GM12874 (cell line): ENCODE measurements at regions not wholly inside any gene's neighbourhood (a gene's known extent, or its start where the extent isn't known, plus 50 kb on each side); places are given as distances from the start of the nearest gene placed in this dataset.

Experiments
- TF ChIP-seq, protein P1 (sequence below): IDR thresholded peaks from 2 replicates; pipeline ENCODE4 v1.5.1; 2011; ENCODE audit warnings: low read depth, mild to moderate bottlenecking, control low read depth, low read length, moderate library complexity; ENCODE audit not compliant: insufficient read depth

DNA sequence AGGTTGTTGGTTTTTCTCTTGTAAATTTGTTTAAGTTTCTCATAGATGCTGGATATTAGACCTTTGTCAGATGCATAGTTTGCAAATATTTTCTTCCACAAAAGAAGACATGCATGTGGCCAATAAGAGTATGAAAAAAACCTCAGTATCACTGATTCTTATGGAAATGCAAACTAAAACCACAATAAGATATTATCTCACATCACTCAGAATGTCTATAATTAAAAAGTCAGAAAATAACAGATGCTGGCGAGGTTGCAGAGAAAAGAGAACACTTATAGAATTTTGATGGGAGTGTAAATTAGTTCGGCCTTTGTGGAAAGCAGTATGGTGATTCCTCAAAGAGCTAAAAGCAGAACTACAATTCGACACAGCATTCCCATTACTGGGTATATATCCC lies 1355.6 kb downstream of the FAM133A start:
- TF ChIP-seq, protein P1, sequence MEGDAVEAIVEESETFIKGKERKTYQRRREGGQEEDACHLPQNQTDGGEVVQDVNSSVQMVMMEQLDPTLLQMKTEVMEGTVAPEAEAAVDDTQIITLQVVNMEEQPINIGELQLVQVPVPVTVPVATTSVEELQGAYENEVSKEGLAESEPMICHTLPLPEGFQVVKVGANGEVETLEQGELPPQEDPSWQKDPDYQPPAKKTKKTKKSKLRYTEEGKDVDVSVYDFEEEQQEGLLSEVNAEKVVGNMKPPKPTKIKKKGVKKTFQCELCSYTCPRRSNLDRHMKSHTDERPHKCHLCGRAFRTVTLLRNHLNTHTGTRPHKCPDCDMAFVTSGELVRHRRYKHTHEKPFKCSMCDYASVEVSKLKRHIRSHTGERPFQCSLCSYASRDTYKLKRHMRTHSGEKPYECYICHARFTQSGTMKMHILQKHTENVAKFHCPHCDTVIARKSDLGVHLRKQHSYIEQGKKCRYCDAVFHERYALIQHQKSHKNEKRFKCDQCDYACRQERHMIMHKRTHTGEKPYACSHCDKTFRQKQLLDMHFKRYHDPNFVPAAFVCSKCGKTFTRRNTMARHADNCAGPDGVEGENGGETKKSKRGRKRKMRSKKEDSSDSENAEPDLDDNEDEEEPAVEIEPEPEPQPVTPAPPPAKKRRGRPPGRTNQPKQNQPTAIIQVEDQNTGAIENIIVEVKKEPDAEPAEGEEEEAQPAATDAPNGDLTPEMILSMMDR, result no peak

DNA sequence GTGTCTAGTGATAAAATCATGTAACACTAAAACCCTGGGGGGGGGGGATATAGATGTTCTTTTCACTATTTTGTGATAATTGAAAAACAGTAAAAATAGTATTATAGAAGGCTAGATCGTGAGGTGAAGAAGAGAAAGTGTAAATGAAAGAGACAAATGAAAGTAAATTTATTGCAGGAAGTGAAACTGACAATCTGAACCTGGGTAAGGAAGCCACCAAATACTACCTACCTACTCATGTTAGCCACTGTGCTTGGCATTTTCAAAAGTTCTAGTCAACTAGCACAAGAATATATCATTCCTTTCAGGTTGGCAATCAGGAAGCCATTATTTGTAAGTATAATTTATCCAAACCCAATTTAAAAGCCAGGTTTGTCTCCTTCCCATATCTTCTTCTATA lies 1366.1 kb downstream of the FAM133A start:
- TF ChIP-seq, protein P1, result no peak

DNA sequence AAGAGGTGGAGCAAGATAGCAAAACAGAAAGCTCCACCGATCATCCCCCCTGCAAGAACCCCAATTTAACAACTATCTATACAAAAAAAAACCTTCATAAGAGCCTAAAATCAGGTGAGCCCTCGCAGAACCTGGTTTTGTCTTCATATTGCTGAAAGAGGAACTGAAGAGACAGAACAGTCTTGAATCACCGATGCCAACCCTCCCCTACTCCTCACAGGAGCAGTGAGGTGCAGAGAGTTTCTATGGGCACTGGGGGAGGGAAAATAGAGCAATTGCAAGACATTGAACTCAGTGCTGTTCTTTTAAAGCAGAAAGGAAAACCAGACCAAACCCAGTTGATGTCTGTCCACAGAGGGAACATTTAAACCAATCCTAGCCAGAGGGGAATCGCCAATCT lies 1370.3 kb downstream of the FAM133A start:
- TF ChIP-seq, protein P1, result no peak

DNA sequence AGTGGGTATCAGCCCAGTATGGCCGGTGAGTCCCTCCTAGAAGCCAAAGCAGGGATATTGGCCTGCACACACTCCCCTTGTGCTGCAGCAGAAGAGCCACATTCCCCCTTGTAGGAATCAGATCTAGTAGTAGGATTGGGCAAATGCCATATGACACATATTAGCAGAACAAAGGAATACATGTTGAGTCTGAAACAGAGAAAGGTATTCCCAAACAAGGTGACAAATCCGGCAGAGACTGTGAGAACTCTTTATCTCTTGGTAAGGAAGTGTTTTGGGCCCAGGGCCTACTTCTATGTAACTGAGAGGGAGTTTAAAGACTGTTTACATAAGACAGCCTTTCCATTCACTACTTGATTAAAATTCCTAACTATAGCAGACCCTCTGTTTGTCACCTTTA lies 1382.0 kb downstream of the FAM133A start:
- TF ChIP-seq, protein P1, result no peak

DNA sequence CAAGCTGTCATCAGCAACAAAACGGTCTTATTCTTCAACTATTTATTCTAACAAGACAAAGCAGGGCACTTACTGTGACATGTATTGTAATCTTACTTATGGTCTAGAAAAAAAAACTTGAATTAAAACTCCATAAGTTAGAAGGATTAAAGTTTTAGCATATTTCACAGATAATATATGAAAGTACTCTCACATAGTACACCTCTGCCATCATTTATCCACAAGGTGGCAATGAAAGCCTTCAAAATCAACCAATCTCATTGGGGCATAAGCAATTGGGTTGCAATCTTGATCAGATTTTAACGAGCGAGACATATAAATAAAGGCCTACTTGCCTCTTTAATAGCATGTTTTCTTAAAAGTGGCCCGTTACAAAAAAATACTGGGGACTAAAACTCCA lies 1382.9 kb downstream of the FAM133A start:
- TF ChIP-seq, protein P1, result no peak

DNA sequence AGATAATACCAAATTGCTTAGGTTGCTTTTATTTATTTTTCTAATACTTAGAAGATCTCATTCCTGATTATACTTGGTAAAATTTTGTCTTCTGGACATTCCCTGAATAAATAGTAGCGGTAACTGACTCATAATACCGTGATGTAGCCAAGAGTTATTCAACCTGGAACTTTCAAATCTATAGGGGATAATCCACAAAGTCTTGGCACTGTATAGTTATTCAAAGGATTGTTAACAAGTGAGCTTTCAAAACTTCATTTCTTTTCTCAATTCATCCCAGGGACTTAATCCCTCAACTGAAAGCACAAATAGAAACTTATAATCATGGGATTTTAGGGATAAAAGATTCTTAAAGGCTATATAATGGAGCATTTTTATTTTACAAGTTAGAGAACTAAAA lies 1383.3 kb downstream of the FAM133A start:
- TF ChIP-seq, protein P1, result no peak

DNA sequence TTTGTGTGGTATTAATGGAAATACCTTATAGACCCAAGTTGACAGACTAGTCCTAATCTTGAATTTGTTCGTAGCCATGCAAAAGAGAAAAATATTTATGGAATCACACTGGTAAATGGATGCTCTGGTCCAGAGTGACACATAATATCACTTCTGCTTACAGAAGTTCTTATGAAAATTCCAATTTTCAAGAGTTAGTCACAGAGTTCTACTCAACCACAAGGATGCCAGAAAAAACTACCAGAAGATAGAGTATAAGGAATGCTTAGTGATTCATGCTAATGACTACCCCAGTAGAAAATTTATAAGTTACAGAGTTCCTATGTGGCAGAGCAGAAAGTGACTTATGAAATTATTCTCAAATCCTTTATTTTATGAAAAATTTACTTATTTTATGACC lies 1384.8 kb downstream of the FAM133A start:
- TF ChIP-seq, protein P1, result no peak

DNA sequence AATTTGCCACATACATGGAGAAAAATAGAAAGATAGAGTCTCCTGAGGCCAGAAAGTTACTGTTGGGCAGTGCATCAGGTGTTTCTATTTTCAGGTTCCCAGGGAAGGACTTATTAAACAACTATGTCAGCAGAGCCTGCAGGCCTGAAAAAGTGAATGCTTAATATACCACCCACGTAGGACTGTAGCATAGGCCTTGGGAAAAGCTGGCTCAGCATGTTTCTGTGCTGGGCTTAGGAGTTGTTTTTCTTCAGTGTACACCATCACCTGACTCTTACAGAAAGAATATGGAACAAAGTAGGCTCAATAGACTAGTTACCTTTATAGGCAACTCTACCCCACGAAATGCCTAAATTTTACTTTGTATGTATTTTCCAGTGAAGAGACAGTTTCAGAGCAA lies 1385.9 kb downstream of the FAM133A start:
- TF ChIP-seq, protein P1, result no peak
